Colonic mucosa (tissue), 4 donors: ENCODE measurements at regions not wholly inside any gene's neighbourhood (a gene's known extent, or its start where the extent isn't known, plus 50 kb on each side); places are given as distances from the start of the nearest gene placed in this dataset.

Experiments
- DNase-seq: peaks from one replicate; pipeline ENCODE4 v3.0.0-alpha.2; 2020
- H3K27ac ChIP-seq: fragments of 200-600 bp; one replicate; pipeline ENCODE4 v1.8.0; 2021
- H3K27me3 ChIP-seq: fragments of 200-600 bp; one replicate; pipeline ENCODE4 v1.8.0; 2021
- H3K36me3 ChIP-seq: fragments of 200-600 bp; one replicate; pipeline ENCODE4 v1.8.0; 2021
- H3K4me1 ChIP-seq: fragments of 200-600 bp; one replicate; pipeline ENCODE4 v1.8.0; 2021; ENCODE audit warnings: mild to moderate bottlenecking
- H3K4me3 ChIP-seq: fragments of 200-600 bp; one replicate; pipeline ENCODE4 v1.8.0; 2021
- H3K9ac ChIP-seq, 2 donors: one replicate each; pipeline ENCODE4 v1.7.0; 2013; ENCODE audit warnings: control low read depth in 2 of 2, low read depth in 2 of 2, low read length in 2 of 2
- H3K9me3 ChIP-seq: fragments of 200-600 bp; one replicate; pipeline ENCODE4 v1.8.0; 2021
- CTCF ChIP-seq: fragments of 200-600 bp; IDR thresholded peaks from one replicate; pipeline ENCODE4 v1.8.0; 2022; ENCODE audit warnings: antibody characterized with exemption, mild to moderate bottlenecking
- intact Hi-C: fragments of 100-400 bp; cut with DNase I; formaldehyde crosslinking; loops from one replicate; pipeline ENCODE4 v1.14.1; 2022
- donor health status: healthy.
- donor health status: DM: no; HTN: no; CAD: no.
- donor health status: DM: no; HTN: no; CAD: no.

- H3K27me3 ChIP-seq, result no peaks in the 10 kb centered on the region
- no peak overlapping the region for H3K27ac ChIP-seq
- TF ChIP-seq CTCF, result no peak
- no peaks in the 10 kb centered on the region for H3K4me1 ChIP-seq
- no peak for DNase-seq
- H3K9me3 ChIP-seq, result no peaks in the 10 kb centered on the region
- H3K9ac ChIP-seq, result no peak overlapping the region
- H3K36me3 ChIP-seq, result no peaks in the 10 kb centered on the region
- H3K4me3 ChIP-seq, result no peak overlapping the region
- intact Hi-C loops, result loop anchor here (10.0 kb wide), 1 partner anchor 74 kb away; no protein-coding TSS in a partner anchor
Observed at GRCh38 chr13:44770951-44771350, 194.8 kb upstream of the TSC22D1 start.

GRCh38 chr13:44769686-44770085 lies 193.6 kb upstream of the TSC22D1 start:
- Histone ChIP-seq H3K4me1 (no peaks in the 10 kb centered on the region), H3K27ac (no peak overlapping the region), H3K4me3 (no peak overlapping the region), H3K9ac (no peak overlapping the region), H3K36me3 (no peaks in the 10 kb centered on the region), H3K9me3 (no peaks in the 10 kb centered on the region), H3K27me3 (no peaks in the 10 kb centered on the region)
- intact Hi-C loops, result loop anchor here (10.0 kb wide), 1 partner anchor 75 kb away; no protein-coding TSS in a partner anchor
- no peak for DNase-seq
- TF ChIP-seq CTCF, result no peak

DNA sequence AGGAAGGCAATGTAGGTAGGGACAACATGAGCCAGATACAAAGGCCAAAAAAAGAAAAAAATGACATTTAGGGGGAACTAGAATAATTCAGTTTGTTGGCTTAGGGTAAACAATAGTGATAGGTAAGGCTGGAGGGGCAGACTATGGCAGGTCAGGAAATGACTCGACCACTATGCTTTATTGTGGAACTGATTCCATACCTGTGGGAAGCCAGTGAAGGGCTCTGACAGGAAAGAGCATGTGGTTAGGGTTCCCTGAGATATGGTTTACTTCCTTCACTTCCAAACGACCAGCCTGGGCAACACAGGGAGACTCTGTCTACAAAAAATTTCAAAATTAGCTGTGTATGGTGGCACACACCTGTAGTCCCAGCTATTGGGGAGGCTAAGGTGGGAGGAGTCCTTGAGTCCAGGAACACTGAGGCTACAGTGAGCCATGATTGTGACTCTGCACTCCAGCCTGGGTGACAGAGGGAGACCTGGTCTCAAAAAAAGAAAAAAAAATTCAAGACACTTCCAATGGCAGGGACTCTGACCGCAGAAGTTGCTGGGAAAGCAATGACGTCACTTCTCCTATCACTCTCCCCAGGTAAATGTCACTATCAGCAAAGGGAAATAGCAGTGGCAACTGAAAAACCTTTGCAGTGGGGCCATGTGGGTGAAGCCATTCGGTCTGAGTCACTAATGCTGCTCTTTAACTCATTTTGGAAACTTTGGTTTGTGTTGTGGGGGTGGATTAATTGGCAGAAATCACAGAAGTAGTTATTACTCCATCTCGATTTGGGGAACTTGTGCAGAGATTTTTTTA lies 192.8 kb upstream of the TSC22D1 start:
- H3K27me3 ChIP-seq, result no peaks in the 10 kb centered on the region
- intact Hi-C loops, result no loop called here
- H3K4me3 ChIP-seq, result no peak overlapping the region
- peaks cover 2% of the 10 kb centered on the region for H3K4me1 ChIP-seq
- H3K9me3 ChIP-seq, result no peaks in the 10 kb centered on the region
- H3K9ac ChIP-seq, result no peak overlapping the region
- no peak for TF ChIP-seq CTCF
- H3K27ac ChIP-seq, result no peak overlapping the region
- no peaks in the 10 kb centered on the region for H3K36me3 ChIP-seq
- no peak for DNase-seq

DNA sequence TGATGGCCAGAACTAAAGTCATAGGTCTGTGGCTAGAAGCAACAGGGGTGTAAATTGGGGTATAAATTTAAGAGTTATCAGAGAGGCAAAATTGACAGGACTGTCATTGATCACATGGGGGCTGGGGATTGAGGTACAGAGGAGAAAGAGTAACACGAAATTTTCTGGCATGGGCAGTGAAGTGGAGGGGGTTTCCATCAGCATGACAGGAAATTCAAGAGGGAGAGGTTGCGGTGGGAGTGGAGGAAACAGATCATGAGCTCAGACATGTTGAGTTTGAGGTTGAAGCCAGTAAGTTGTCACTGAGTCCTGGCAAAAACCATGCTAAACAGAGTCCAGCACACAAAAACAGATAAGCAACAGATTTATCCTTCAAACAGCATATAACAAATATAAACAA lies 192.1 kb upstream of the TSC22D1 start:
- no peaks in the 10 kb centered on the region for H3K27me3 ChIP-seq
- H3K9me3 ChIP-seq, result no peaks in the 10 kb centered on the region
- DNase-seq, result no peak
- intact Hi-C loops, result no loop called here
- H3K9ac ChIP-seq, result no peak overlapping the region
- no peaks in the 10 kb centered on the region for H3K36me3 ChIP-seq
- no peak overlapping the region for H3K4me3 ChIP-seq
- no peak for TF ChIP-seq CTCF
- H3K27ac ChIP-seq, result no peak overlapping the region
- peaks cover 10% of the 10 kb centered on the region for H3K4me1 ChIP-seq

DNA sequence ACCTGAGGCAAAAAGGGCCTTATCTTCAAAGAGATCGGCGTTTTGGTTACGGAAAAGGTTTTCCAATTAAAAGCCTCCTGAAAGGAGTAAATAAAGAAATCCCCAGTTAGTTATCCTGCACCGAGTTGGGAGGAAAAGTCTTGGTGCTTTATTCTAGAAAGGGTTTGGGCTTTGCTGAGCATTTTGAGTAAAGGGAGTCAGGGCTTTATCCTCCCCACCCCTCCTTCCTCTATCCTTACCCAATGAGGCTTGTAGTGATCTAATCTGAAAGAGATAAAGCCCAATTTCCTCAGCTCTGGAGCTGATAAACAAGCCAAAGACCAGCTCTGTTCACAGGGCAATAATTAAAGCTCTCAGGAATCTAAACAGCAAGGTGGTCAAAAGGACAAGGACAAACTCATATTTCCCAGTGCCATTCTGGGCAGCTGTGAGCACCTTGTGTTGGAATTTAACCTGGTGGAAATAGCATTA lies 188.9 kb upstream of the TSC22D1 start:
- Histone ChIP-seq H3K36me3 (no peaks in the 10 kb centered on the region), H3K27ac (peak overlapping the region; percentile 90), H3K27me3 (no peaks in the 10 kb centered on the region), H3K9ac (peak overlapping the region in 1 of 2 donors; percentile 16), H3K4me3 (no peak overlapping the region), H3K4me1 (peaks cover 14% of the 10 kb centered on the region), H3K9me3 (no peaks in the 10 kb centered on the region)
- intact Hi-C loops, result no loop called here
- DNase-seq, result peak; percentile 54
- TF ChIP-seq CTCF, result no peak
